MM.1S (cell line): ENCODE measurements at regions not wholly inside any gene's neighbourhood (a gene's known extent, or its start where the extent isn't known, plus 50 kb on each side); places are given as distances from the start of the nearest gene placed in this dataset.

Source experiments
- EZH2 ChIP-seq: fragments of 300-600 bp; sonication (generic); optimal IDR thresholded peaks from 2 replicates; pipeline ENCODE3; 2017; ENCODE audit warnings: low read depth, mild to moderate bottlenecking, antibody characterized with exemption, low read length, mixed read lengths
- EZH2phosphoT487 ChIP-seq: fragments of 300-600 bp; sonication (generic); IDR thresholded peaks from 2 replicates; pipeline ENCODE4 v1.6.1; 2018; ENCODE audit warnings: antibody characterized with exemption, low read length
- TF ChIP-seq, protein P1 (sequence below): fragments of 300-600 bp; sonication (generic); IDR thresholded peaks from 2 replicates; pipeline ENCODE4 v1.5.1; 2016; ENCODE audit warnings: antibody characterized with exemption, low read length, mixed read lengths

GRCh38 chr6:22357724-22358189 is 60.9 kb upstream of the PRL start:
- TF ChIP-seq EZH2 = no peak
- TF ChIP-seq, protein P1, sequence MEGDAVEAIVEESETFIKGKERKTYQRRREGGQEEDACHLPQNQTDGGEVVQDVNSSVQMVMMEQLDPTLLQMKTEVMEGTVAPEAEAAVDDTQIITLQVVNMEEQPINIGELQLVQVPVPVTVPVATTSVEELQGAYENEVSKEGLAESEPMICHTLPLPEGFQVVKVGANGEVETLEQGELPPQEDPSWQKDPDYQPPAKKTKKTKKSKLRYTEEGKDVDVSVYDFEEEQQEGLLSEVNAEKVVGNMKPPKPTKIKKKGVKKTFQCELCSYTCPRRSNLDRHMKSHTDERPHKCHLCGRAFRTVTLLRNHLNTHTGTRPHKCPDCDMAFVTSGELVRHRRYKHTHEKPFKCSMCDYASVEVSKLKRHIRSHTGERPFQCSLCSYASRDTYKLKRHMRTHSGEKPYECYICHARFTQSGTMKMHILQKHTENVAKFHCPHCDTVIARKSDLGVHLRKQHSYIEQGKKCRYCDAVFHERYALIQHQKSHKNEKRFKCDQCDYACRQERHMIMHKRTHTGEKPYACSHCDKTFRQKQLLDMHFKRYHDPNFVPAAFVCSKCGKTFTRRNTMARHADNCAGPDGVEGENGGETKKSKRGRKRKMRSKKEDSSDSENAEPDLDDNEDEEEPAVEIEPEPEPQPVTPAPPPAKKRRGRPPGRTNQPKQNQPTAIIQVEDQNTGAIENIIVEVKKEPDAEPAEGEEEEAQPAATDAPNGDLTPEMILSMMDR = no peak
- TF ChIP-seq EZH2phosphoT487 = no peak
